ENCODE measurements at regions not wholly inside any gene's neighbourhood (a gene's known extent, or its start where the extent isn't known, plus 50 kb on each side); places are given as distances from the start of the nearest gene placed in this dataset.
A peak's percentile ranks its signal among the peaks of the same experiment; 100 is the strongest.

DNA sequence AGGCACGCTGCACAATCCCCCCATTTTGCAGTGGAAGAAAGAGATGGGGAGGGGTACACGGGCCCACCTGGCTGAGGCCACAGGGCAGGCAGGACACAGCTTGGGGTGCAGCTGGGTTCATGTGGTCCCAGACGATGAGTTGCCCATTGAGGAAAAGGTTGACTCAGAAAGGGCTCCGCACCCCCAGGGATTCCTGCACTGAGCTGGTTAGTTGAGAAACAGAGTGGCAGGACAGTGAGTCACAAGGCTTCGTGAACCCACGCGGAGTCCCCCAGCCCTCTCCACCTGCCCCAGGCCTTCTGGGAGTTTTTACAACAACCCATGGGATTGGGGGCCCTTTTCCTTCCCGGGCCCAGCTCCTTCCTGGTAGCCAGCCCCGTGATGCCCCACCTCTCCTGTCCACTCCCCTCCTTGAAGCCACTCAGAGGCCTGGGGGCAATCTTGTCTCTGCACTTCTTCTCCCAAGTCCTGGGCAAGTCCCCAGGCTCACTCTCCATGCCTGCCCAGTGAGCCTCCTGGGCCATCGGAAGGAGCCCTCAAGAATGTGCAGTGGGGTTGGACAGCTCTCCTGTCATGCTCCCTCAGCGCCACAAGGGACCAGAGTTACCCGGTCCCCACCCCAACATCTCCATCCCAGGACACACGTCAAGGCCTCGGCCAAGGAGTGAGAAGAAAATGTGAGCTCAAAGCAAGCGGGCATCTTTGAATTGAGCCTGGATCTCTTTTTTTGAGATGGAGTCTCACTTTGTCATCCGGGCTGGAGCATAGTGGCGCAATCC, 251.2 kb downstream of the PARN start (continued):
- TF ChIP-seq ATF4 (CRISPR knock-in tag; IDR thresholded peaks at IDR 0.05) (no peak), HNRNPLL (IDR thresholded peaks at IDR 0.05; ENCODE audit: low read depth, low read length, poor library complexity, severe bottlenecking) (peak; percentile 2), TEAD2 (tag; IDR thresholded peaks at IDR 0.05) (no peak), LARP7 (IDR thresholded peaks at IDR 0.05) (no peak), MED1 (CRISPR knock-in tag; IDR thresholded peaks at IDR 0.05; ENCODE audit: borderline replicate concordance) (no peak), TSC22D4 (tag; IDR thresholded peaks at IDR 0.05) (no peak), CTCF (IDR thresholded peaks at IDR 0.05 in 2 of 3, conservative IDR thresholded peaks at IDR 0.05 in 1 of 3; ENCODE audit: insufficient read depth in 2 of 3, low read depth in 1 of 3, low read length in 3 of 3) (0 out of 6 replicates have a peak, but pooled peaks of 1 of the 3 experiments have one; percentile 4), TGIF2 (CRISPR knock-in tag; IDR thresholded peaks at IDR 0.05) (no peak), FOXK1 (CRISPR knock-in tag; IDR thresholded peaks at IDR 0.05; ENCODE audit: borderline replicate concordance) (no peak), JUNB (CRISPR knock-in tag; conservative IDR thresholded peaks at IDR 0.05) (no peak), MCM5 (IDR thresholded peaks at IDR 0.05; ENCODE audit: low read depth) (no peak), ZNF354B (CRISPR knock-in tag; IDR thresholded peaks at IDR 0.05) (no peak), PML (IDR thresholded peaks at IDR 0.05; ENCODE audit: low read length) (no peak), SNIP1 (IDR thresholded peaks at IDR 0.05; ENCODE audit: low read depth) (no peak), ETV1 (tag; conservative IDR thresholded peaks at IDR 0.05; ENCODE audit: low read depth) (no peak)
- TF ChIP-seq, protein P1, sequence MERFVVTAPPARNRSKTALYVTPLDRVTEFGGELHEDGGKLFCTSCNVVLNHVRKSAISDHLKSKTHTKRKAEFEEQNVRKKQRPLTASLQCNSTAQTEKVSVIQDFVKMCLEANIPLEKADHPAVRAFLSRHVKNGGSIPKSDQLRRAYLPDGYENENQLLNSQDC (CRISPR knock-in tag; IDR thresholded peaks at IDR 0.05) = no peak
- TF ChIP-seq, protein P2, sequence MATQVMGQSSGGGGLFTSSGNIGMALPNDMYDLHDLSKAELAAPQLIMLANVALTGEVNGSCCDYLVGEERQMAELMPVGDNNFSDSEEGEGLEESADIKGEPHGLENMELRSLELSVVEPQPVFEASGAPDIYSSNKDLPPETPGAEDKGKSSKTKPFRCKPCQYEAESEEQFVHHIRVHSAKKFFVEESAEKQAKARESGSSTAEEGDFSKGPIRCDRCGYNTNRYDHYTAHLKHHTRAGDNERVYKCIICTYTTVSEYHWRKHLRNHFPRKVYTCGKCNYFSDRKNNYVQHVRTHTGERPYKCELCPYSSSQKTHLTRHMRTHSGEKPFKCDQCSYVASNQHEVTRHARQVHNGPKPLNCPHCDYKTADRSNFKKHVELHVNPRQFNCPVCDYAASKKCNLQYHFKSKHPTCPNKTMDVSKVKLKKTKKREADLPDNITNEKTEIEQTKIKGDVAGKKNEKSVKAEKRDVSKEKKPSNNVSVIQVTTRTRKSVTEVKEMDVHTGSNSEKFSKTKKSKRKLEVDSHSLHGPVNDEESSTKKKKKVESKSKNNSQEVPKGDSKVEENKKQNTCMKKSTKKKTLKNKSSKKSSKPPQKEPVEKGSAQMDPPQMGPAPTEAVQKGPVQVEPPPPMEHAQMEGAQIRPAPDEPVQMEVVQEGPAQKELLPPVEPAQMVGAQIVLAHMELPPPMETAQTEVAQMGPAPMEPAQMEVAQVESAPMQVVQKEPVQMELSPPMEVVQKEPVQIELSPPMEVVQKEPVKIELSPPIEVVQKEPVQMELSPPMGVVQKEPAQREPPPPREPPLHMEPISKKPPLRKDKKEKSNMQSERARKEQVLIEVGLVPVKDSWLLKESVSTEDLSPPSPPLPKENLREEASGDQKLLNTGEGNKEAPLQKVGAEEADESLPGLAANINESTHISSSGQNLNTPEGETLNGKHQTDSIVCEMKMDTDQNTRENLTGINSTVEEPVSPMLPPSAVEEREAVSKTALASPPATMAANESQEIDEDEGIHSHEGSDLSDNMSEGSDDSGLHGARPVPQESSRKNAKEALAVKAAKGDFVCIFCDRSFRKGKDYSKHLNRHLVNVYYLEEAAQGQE (IDR thresholded peaks at IDR 0.05; ENCODE audit: borderline replicate concordance) = peak; percentile 13; the same call in 1 of the 2 replicates
- TF ChIP-seq, protein P2 (CRISPR knock-in tag; IDR thresholded peaks at IDR 0.05; ENCODE audit: low read depth) = no peak
